Activated naive CD4-positive, alpha-beta T cell treated with anti-CD3 and anti-CD28 coated beads, Interleukin-2, amount 10 ng/mL, durations not matched to agents 7 days and 5 days (primary cell): ENCODE measurements at regions not wholly inside any gene's neighbourhood (a gene's known extent, or its start where the extent isn't known, plus 50 kb on each side); places are given as distances from the start of the nearest gene placed in this dataset.
A peak's percentile ranks its signal among the peaks of the same experiment; 100 is the strongest.
"Not testable (repeated sequence)": the region's sequence is repeated elsewhere in the genome, so short reads cannot be mapped to it uniquely, and the experiment has no call there.

Experiments
- CTCF ChIA-PET: fragments of 350-600 bp; sonication (Branson Sonifier 250); formaldehyde crosslinking; loops from one replicate; lab custom pipeline; 2021; ENCODE audit warnings: antibody characterized with exemption; lab: Charles Lee
- DNase-seq: peaks from one replicate; pipeline ENCODE4 v3.0.0-alpha.2; 2020
- H3K27ac Mint-ChIP-seq: one replicate; pipeline ENCODE4 v1.8.0; 2021; ENCODE audit warnings: mild to moderate bottlenecking, moderate library complexity, mixed read lengths
- H3K27me3 Mint-ChIP-seq: one replicate; pipeline ENCODE4 v1.8.0; 2021; ENCODE audit warnings: mild to moderate bottlenecking, mixed read lengths
- H3K36me3 Mint-ChIP-seq: one replicate; pipeline ENCODE4 v1.8.0; 2021; ENCODE audit warnings: mixed read lengths
- H3K4me1 Mint-ChIP-seq: one replicate; pipeline ENCODE4 v1.8.0; 2021; ENCODE audit warnings: mixed read lengths
- H3K4me3 Mint-ChIP-seq: one replicate; pipeline ENCODE4 v1.8.0; 2021; ENCODE audit warnings: mild to moderate bottlenecking, moderate library complexity, mixed read lengths
- H3K9me3 Mint-ChIP-seq: one replicate; pipeline ENCODE4 v1.8.0; 2021; ENCODE audit warnings: mixed read lengths

DNA sequence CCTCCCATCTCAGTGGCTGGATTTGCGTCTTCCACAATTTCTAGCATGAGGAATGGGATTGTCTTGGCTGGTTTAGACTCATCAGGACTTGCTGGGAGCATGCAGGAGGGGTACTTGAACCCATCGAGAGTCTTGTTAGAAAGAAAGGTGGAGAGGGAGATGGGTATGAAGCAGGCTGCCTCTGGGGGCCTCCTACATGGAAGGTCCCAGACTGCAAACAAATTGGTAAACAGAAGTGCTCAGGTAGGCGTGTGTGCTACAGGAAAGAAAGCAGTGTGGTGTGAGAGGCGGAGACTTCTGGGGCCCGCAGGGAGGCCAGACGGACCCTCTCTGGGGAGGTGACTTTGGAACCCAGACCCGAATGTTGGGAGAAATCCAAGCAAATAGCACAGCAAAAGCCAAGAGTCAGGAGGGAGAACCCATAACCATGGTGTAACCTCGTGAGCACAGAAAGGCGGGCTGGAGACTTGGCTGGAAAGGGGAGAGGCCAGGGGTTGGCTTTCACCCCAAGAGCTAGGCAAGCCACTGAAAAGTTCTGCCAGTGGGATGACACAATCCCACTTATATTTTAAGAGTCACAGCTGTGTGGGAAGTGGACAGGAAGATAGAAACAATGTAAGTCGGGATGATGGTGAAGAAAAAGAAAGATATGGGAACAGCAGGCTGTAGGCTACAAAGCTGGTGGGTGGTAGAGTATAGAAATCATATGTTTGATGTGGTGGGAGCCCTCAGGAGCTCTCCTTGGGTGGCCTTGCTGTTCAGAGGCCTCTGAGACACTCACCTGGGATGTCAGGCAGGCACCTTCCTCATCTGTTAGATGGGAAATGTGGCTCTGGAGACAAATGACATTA is 130.1 kb upstream of the PRR20G start:
- no peak for DNase-seq
- no peaks in the 10 kb centered on the region for H3K4me1 Mint-ChIP-seq
- no peaks in the 10 kb centered on the region for H3K9me3 Mint-ChIP-seq
- H3K4me3 Mint-ChIP-seq = no peak overlapping the region
- CTCF ChIA-PET = no interaction called here
- H3K27me3 Mint-ChIP-seq = peaks cover 49% of the 10 kb centered on the region
- no peak overlapping the region for H3K27ac Mint-ChIP-seq
- H3K36me3 Mint-ChIP-seq = no peaks in the 10 kb centered on the region

DNA sequence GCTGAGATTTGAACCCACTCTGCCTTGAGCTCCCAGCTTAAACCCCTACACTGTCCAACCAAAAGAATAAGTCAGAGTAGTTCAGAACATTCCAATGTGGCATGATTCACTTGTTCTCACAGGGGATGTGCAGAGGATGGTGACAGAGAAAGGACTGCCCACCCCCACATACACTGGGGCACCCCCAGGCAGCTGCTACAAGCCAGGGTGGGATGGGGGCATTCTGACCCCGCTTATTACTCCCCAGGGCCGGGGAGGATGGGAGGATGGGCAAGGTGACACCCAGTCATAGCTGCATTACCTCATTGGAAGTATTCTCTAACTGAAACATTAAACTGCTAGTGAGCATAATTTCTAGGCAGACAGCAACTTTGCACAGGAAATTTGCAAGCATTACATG is 126.0 kb upstream of the PRR20G start:
- Mint-ChIP-seq H3K9me3 (no peaks in the 10 kb centered on the region), H3K27ac (no peak overlapping the region), H3K4me1 (no peaks in the 10 kb centered on the region), H3K27me3 (peaks cover 35% of the 10 kb centered on the region), H3K36me3 (no peaks in the 10 kb centered on the region), H3K4me3 (no peak overlapping the region)
- no peak for DNase-seq
- CTCF ChIA-PET = no interaction called here

DNA sequence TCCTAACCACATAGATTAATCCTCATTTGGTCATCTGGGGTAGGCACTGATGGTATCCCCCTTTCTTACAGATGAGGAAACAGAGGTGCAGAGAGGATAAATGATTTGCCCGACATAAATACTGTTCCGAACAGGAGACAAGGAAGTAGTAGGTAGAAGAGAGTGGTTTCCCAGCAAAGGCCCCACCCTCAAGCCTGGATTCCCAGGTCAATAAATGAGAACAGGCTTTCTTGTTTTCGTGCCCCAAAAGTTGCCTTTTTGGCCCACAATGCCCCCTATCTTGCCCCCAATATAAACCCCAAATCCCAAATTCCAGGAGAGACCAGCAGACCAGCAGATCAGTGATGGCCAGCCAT is 125.5 kb upstream of the PRR20G start:
- H3K4me3 Mint-ChIP-seq = no peak overlapping the region
- H3K27me3 Mint-ChIP-seq = peaks cover 30% of the 10 kb centered on the region
- no peak for DNase-seq

DNA sequence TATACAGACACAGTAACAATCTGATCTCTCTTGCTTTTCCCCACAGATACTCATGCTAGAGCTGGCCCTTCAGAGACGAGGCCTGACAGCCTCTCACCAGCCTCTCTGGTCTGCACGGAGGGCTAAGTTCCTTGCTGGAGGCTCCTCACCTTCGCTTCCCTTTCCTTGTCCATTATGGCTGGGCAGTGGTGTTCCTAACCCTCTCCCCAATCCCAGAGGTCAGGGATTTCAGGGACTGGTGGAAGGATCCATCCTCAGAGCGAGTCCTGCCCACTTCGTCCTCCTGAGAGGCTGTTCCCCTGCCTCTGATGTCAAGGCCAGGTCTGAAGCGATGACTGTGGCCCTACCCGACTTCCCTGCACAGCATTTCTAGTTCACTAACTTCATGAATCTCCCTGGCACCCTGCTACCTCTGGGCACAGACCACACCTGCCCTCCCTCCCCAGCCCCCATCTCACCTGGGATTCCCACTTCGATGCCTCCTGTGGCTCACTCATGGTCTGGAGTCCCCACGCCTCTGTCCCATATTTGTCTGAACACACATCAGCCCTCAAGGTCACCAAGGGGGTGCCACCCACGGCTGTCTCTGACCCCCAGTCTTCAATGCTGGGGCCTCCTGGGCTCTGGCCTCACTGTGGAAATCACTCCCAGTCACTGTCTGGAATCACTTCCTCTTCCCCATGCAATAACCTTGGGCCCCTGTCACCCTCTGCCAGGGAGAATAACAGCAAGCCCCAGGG is 124.9 kb upstream of the PRR20G start:
- no peaks in the 10 kb centered on the region for H3K4me1 Mint-ChIP-seq
- no peak overlapping the region for H3K4me3 Mint-ChIP-seq
- CTCF ChIA-PET = no interaction called here
- no peak for DNase-seq
- no peaks in the 10 kb centered on the region for H3K36me3 Mint-ChIP-seq
- H3K27me3 Mint-ChIP-seq = peaks cover 24% of the 10 kb centered on the region
- H3K27ac Mint-ChIP-seq = no peak overlapping the region
- H3K9me3 Mint-ChIP-seq = no peaks in the 10 kb centered on the region

More for the DNA sequence above, 125.5 kb upstream of the PRR20G start:
- Mint-ChIP-seq H3K36me3 (no peaks in the 10 kb centered on the region), H3K9me3 (no peaks in the 10 kb centered on the region), H3K27ac (no peak overlapping the region), H3K4me1 (no peaks in the 10 kb centered on the region)
- CTCF ChIA-PET = no interaction called here

DNA sequence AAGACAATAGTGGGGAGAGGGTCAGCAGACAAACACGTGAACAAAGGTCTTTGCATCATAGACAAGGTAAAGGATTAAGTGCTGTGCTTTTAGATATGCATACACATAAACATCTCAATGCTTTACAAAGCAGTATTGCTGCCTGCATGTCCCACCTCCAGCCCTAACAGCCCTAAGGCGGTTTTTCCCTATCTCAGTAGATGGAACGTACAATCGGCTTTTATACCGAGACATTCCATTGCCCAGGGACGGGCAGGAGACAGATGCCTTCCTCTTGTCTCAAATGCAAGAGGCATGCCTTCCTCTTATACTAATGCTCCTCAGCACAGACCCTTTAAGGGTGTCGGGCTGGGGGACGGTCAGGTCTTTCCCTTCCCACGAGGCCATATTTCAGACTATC is 124.0 kb upstream of the PRR20G start:
- H3K9me3 Mint-ChIP-seq, CTCF ChIA-PET, DNase-seq, H3K4me3 Mint-ChIP-seq, H3K4me1 Mint-ChIP-seq, H3K27ac Mint-ChIP-seq, H3K36me3 Mint-ChIP-seq: not testable (repeated sequence)
- H3K27me3 Mint-ChIP-seq = peaks cover 18% of the 10 kb centered on the region

DNA sequence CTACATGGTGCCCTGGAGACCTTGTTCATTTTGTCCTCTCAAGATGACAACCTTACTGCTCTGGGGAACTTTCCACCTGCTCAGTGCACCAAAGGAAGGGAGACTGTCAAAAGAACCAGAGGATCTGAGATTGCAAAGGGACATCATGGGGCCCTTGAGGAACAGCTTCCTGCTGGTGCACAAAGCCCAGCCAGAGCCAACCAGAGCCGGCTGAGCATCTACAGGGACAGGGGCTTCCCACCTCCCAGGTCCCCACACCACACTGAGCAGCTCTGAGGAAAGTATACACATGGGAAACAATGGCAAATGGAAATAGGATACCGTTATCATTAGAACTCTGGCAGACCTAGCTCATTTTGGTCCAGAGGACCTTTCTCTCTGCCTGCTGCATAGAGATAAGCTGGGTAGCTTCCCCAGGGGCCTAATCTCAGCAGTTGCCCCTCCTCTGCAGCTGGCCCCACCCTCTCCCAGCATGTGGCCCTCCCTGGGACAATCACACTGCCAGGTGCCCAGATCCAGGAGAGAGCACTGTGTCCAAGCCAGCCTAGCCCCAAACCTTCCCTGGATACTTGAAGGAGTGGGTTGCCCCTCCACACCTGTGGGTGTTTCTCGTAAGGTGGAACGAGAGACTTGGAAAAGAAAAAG is 123.4 kb upstream of the PRR20G start:
- Mint-ChIP-seq H3K4me1 (no peaks in the 10 kb centered on the region), H3K4me3 (no peak overlapping the region), H3K9me3 (no peaks in the 10 kb centered on the region), H3K27me3 (peaks cover 20% of the 10 kb centered on the region), H3K36me3 (no peaks in the 10 kb centered on the region), H3K27ac (no peak overlapping the region)
- DNase-seq = no peak
- CTCF ChIA-PET = no interaction called here

DNA sequence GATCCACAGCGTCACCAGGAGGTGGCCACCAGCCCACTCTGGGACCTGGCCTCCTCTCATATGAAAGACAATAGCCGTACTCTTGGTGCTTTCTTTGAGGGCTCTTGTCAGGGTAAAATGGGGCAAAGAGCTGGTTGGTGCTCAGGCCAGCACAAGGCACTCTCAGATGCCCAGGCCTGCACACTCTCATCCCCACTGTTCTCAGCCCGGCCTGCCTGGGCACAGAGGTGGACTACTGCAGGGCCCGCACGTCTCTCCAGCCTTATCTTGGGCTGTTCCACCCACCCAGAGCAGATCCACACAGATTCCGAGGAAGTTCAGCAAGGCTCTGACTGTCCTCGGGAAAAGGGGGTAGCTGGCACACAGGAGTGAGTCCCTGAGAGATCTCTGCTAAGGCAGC is 122.8 kb upstream of the PRR20G start:
- H3K4me3 Mint-ChIP-seq = no peak overlapping the region
- no peaks in the 10 kb centered on the region for H3K4me1 Mint-ChIP-seq
- H3K36me3 Mint-ChIP-seq = no peaks in the 10 kb centered on the region
- no peak overlapping the region for H3K27ac Mint-ChIP-seq
- H3K27me3 Mint-ChIP-seq = peaks cover 23% of the 10 kb centered on the region
- DNase-seq = no peak
- CTCF ChIA-PET = no interaction called here
- H3K9me3 Mint-ChIP-seq = no peaks in the 10 kb centered on the region

DNA sequence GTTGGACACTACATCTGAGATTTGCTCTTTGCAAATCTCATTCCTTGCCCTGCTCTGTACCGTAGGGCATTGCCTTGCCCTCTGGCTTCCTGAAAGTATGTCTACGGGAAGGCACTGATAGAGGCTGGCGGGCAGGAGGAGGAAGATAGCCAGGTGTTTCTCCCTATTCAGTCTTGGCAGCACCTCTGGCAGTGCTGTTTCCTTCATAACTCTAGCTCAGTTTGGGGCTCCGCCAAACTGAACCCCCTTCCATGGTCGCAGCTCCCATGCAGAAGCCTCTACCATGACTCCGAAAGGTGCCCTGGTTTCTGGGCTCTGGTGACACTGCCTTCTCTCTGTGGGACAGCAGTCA is 122.3 kb upstream of the PRR20G start:
- no peak for DNase-seq
- H3K27me3 Mint-ChIP-seq = peaks cover 24% of the 10 kb centered on the region
- no peak overlapping the region for H3K4me3 Mint-ChIP-seq
- H3K9me3 Mint-ChIP-seq = no peaks in the 10 kb centered on the region
- no peak overlapping the region for H3K27ac Mint-ChIP-seq
- CTCF ChIA-PET = no interaction called here
- H3K36me3 Mint-ChIP-seq = no peaks in the 10 kb centered on the region
- no peaks in the 10 kb centered on the region for H3K4me1 Mint-ChIP-seq

DNA sequence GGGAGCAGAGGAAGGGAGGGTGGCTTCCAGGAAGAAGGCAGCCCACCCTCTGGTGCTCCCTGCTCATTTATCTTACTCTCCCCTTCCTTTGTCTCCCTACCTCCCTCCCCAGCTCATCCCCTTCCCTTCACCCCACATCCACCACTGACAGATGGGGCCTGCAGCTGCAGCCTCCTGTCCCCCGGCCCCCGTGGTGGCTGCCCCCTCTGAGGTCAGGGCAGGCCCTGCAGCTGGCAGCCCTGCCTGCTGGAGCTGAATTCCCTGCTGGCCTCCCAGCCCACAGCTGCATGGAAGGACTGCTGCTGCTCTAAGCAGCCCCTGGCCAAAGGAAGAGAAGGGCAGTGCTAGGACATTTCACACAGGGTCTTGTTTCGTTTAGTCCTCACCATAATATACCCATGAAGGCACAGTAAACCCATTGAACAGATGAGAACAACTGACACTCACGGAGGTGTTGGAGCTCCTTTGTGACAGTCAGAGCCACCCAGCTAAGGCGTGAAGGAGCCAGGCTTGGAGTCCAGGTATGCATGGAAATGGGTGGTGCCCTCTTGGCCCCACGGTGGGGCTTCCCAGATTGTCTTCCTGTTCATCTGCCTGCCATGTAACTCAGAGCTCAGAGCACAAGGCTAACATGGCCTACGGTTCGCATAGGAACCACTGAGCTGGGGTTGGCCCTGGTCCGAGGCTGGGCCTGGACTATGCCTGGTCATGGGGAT is 121.7 kb upstream of the PRR20G start:
- no peaks in the 10 kb centered on the region for H3K9me3 Mint-ChIP-seq
- CTCF ChIA-PET = no interaction called here
- DNase-seq = no peak
- no peak overlapping the region for H3K4me3 Mint-ChIP-seq
- H3K27me3 Mint-ChIP-seq = peaks cover 24% of the 10 kb centered on the region
- H3K27ac Mint-ChIP-seq = peak overlapping the region; percentile 49
- H3K36me3 Mint-ChIP-seq = no peaks in the 10 kb centered on the region
- H3K4me1 Mint-ChIP-seq = no peaks in the 10 kb centered on the region

DNA sequence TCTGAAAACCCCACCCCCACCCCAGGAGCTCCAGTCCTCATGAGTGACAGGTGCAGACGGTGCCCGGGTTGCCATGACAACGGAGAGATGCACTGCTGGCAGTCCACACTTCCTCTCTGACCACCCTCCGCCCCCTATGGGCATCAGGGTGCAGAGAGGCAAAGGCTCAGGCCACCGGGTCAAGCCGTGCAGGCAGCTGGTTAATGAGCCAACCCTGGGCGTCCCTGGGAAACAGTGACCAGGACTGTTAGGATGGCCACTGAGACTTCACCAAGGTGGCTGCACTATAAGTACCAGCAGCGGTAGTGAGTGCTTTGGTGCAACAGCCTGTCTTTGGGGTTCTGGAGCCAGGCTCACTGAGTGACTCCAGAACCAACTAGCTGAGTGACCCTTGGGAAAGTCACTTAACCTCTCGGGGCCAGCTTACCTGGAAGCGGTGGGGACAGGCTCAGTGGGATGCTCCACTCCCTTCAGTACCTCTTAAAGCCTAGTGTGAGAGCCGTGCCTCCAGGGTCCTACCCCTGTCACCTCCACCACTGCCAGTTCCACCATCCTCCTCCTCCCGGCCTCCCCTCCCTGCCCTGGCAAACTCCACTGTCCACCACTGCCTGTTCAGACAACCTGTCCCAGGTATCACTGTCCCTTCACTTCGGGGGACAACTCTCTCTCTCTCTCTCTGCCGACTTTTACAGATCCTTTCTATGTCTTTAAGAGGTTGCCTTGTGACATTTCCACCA is 121.0 kb upstream of the PRR20G start:
- no peak for DNase-seq
- H3K27ac Mint-ChIP-seq = no peak overlapping the region
- H3K4me1 Mint-ChIP-seq = no peaks in the 10 kb centered on the region
- CTCF ChIA-PET = no interaction called here
- no peaks in the 10 kb centered on the region for H3K36me3 Mint-ChIP-seq
- no peaks in the 10 kb centered on the region for H3K9me3 Mint-ChIP-seq
- peaks cover 24% of the 10 kb centered on the region for H3K27me3 Mint-ChIP-seq
- H3K4me3 Mint-ChIP-seq = no peak overlapping the region

DNA sequence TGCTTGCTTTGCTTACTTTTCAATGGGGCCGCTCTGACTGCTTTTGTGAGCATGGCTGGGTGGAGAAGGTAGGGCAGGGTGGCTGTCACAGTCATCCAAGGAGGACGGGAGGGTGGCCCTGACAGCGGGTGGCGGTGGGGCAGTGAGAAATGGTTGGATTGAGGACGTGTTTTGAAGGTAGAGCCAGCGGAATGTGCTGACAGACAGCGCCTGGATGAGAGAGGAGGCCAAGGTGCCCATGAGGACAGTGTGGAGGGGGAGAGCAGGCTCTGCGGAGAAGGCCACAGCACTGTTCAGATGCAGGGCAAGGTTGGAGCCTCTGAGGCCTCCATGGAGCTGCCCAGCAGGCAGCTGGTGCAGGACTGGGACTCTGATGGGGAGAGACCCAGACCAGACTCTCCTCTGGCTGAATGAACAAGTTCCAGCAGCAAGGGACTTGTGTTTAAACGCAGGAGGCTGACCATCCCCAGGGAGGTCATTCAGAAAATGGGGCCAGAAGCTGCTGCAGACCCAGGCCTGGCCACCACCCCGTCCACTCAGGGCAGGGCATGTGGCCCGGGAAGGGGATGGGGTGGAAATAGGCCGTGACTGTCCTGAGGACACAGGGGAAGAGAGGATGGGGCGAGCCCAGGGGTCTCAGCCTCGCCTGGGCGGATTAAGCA is 120.3 kb upstream of the PRR20G start:
- Mint-ChIP-seq H3K9me3 (no peaks in the 10 kb centered on the region), H3K4me3 (no peak overlapping the region), H3K36me3 (no peaks in the 10 kb centered on the region), H3K27me3 (peaks cover 20% of the 10 kb centered on the region), H3K27ac (no peak overlapping the region), H3K4me1 (no peaks in the 10 kb centered on the region)
- CTCF ChIA-PET = no interaction called here
- DNase-seq = no peak

DNA sequence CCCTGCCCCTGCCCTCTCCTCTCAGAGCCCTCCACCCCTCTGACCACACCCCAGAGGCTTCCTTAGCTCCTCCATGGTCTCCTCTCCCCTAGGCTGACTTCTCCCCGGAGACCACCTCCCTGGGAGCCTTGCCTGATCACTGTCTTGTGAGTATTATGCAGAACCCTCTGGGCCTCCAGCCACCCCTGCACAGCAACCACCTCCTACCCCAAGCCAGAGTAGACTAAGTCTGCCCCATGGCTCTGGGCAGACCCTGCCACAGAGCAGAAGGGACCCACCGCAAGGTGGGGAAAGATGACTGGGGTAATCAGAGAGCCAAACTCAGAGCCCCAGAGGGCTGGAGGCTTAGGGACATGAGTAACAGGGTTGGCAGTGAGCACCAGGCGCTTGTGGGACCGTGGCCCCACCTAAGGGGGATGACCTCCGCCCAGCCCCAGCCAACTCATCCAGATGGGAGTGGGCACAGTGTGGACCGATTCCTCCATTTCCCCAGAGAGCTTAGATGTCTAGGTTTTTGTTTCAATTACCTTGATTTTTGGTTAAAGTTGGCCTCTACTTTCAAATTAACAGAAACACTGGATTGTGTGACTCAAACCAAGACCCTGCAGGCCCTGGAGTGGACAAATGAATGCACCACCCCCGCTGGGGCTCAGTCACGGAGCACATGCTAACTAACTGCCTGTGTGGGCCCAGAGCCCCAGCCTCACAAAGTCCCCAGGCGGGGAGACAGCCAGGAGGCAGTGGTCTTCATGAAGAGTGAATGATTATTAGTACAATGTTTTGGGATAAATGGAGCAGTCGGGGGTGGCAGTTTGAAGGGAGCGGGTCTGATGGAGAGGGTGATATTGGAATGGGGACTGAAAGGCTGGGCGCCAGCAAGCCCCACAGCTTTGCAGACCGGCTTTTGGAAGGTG is 119.4 kb upstream of the PRR20G start:
- CTCF ChIA-PET = no interaction called here
- Mint-ChIP-seq H3K27ac (no peak overlapping the region), H3K9me3 (no peaks in the 10 kb centered on the region), H3K36me3 (no peaks in the 10 kb centered on the region), H3K27me3 (peaks cover 14% of the 10 kb centered on the region), H3K4me1 (no peaks in the 10 kb centered on the region), H3K4me3 (no peak overlapping the region)
- DNase-seq = no peak
